ENCODE measurements at regions not wholly inside any gene's neighbourhood (a gene's known extent, or its start where the extent isn't known, plus 50 kb on each side); places are given as distances from the start of the nearest gene placed in this dataset.

DNA sequence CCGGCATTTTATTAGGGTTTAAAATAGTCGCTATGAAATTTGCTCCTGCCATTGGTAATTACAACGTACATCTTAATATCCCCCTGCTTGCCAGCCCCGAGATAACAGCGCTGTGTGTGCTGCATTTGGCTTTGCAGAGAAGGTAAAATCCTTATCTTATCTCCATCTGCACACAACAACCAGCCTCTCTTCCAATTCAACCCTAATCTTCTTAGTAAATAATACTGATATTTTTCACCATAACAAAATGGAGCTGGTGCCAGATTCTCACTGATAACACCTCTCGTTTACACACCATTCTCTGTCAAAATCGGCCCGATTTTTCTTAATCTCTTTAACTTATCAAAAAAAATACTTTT is 61.4 kb upstream of the SIX3 start:
- TF ChIP-seq, protein P1, sequence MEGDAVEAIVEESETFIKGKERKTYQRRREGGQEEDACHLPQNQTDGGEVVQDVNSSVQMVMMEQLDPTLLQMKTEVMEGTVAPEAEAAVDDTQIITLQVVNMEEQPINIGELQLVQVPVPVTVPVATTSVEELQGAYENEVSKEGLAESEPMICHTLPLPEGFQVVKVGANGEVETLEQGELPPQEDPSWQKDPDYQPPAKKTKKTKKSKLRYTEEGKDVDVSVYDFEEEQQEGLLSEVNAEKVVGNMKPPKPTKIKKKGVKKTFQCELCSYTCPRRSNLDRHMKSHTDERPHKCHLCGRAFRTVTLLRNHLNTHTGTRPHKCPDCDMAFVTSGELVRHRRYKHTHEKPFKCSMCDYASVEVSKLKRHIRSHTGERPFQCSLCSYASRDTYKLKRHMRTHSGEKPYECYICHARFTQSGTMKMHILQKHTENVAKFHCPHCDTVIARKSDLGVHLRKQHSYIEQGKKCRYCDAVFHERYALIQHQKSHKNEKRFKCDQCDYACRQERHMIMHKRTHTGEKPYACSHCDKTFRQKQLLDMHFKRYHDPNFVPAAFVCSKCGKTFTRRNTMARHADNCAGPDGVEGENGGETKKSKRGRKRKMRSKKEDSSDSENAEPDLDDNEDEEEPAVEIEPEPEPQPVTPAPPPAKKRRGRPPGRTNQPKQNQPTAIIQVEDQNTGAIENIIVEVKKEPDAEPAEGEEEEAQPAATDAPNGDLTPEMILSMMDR (IDR thresholded peaks at IDR 0.05; ENCODE audit: borderline replicate concordance, extremely low read depth, low read length, poor library complexity, severe bottlenecking) = no peak
- no peak for TF ChIP-seq EZH2 (IDR thresholded peaks at IDR 0.05; ENCODE audit: borderline replicate concordance, low read depth, low read length, severe bottlenecking)
